GM23338 (cell line): ENCODE measurements at regions not wholly inside any gene's neighbourhood (a gene's known extent, or its start where the extent isn't known, plus 50 kb on each side); places are given as distances from the start of the nearest gene placed in this dataset.

Experiments used
- ATAC-seq: fragments of 200-7000 bp; cut with Tn5 transposase; 3 replicates; pipeline ENCODE4 v1.9.1; 2020
- DNase-seq: peaks from one replicate; pipeline ENCODE4 v3.0.0-alpha.2; 2015; ENCODE audit warnings: low spot score
- H2AFZ ChIP-seq: fragments of 200-600 bp; sonication (generic); 2 replicates; pipeline ENCODE4 v1.8.0; 2016; ENCODE audit warnings: antibody characterized with exemption, mild to moderate bottlenecking, moderate library complexity
- H3F3A ChIP-seq: fragments of 200-600 bp; sonication (generic); replicated peaks from 2 replicates; pipeline ENCODE4 v1.8.0; 2017; ENCODE audit warnings: antibody characterized with exemption, mixed run types, low read depth
- H3K27ac ChIP-seq: fragments of 200-600 bp; sonication (generic); 2 replicates; pipeline ENCODE4 v1.6.1; 2016; ENCODE audit warnings: low read depth
- H3K27me3 ChIP-seq: fragments of 200-600 bp; sonication (generic); 2 replicates; pipeline ENCODE4 v1.8.0; 2016; ENCODE audit warnings: mild to moderate bottlenecking, mixed run types, moderate library complexity; ENCODE audit not compliant: insufficient read depth
- H3K36me3 ChIP-seq: fragments of 200-600 bp; sonication (generic); 2 replicates; pipeline ENCODE4 v1.8.0; 2016; ENCODE audit warnings: mild to moderate bottlenecking; ENCODE audit not compliant: insufficient read depth
- H3K4me1 ChIP-seq: fragments of 200-600 bp; sonication (generic); 2 replicates; pipeline ENCODE4 v1.8.0; 2016; ENCODE audit warnings: mild to moderate bottlenecking, moderate library complexity; ENCODE audit not compliant: insufficient read depth
- H3K4me2 ChIP-seq: fragments of 200-600 bp; sonication (generic); 2 replicates; pipeline ENCODE4 v1.7.1; 2017; ENCODE audit warnings: mixed run types
- H3K4me3 ChIP-seq: fragments of 200-600 bp; sonication (generic); 2 replicates; pipeline ENCODE4 v1.6.1; 2016; ENCODE audit warnings: mixed run types
- H3K79me2 ChIP-seq: fragments of 200-600 bp; sonication (generic); replicated peaks from 2 replicates; pipeline ENCODE4 v1.8.0; 2017; ENCODE audit warnings: mild to moderate bottlenecking; ENCODE audit not compliant: insufficient read depth
- H3K9me2 ChIP-seq: fragments of 200-600 bp; sonication (generic); 2 replicates; pipeline ENCODE4 v1.8.0; 2017; ENCODE audit not compliant: insufficient read depth
- H4K20me1 ChIP-seq: fragments of 200-600 bp; sonication (generic); replicated peaks from 2 replicates; pipeline ENCODE4 v1.8.0; 2017; ENCODE audit warnings: mild to moderate bottlenecking; ENCODE audit not compliant: insufficient read depth
- H3K27ac Mint-ChIP-seq: 2 replicates; pipeline ENCODE4 v1.8.0; 2020; ENCODE audit warnings: inconsistent platforms, mild to moderate bottlenecking, moderate library complexity, mixed read lengths
- H3K27me3 Mint-ChIP-seq: 3 replicates; pipeline ENCODE4 v1.8.0; 2022; ENCODE audit warnings: low read depth, mild to moderate bottlenecking, moderate library complexity, mixed read lengths, inconsistent platforms; ENCODE audit not compliant: insufficient read depth, poor library complexity
- H3K36me3 Mint-ChIP-seq: 3 replicates; pipeline ENCODE4 v1.8.0; 2021; ENCODE audit warnings: low read depth, mild to moderate bottlenecking, inconsistent platforms, moderate library complexity, mixed read lengths
- H3K4me1 Mint-ChIP-seq: 3 replicates; pipeline ENCODE4 v1.8.0; 2020; ENCODE audit warnings: mild to moderate bottlenecking, inconsistent platforms, mixed read lengths
- H3K4me3 Mint-ChIP-seq: 3 replicates; pipeline ENCODE4 v1.8.0; 2021; ENCODE audit warnings: moderate library complexity, mild to moderate bottlenecking, inconsistent platforms, mixed read lengths
- H3K9me3 Mint-ChIP-seq: 3 replicates; pipeline ENCODE4 v1.8.0; 2020; ENCODE audit warnings: moderate library complexity, mild to moderate bottlenecking, inconsistent platforms, mixed read lengths
- CTCF ChIP-seq, 2 experiments: fragments of 200-600 bp in 1 of 2; sonication (generic) in 1 of 2; conservative IDR thresholded peaks; 2 replicates each; pipeline versions ENCODE4 v1.5.1 to v1.6.1; 2016 to 2017; ENCODE audit warnings: antibody characterized with exemption in 2 of 2, low read depth in 2 of 2, mild to moderate bottlenecking in 2 of 2, moderate library complexity in 1 of 2
- ETS1 ChIP-seq: IDR thresholded peaks from 2 replicates; pipeline ENCODE4 v1.6.1; 2016; ENCODE audit warnings: antibody characterized with exemption
- POLR2AphosphoS5 ChIP-seq: IDR thresholded peaks from 2 replicates; pipeline ENCODE4 v1.6.1; 2016; ENCODE audit warnings: antibody characterized with exemption, low read depth
- REST ChIP-seq: IDR thresholded peaks from one replicate; pipeline ENCODE4 v1.6.1; 2018; ENCODE audit warnings: antibody characterized with exemption; ENCODE audit not compliant: unreplicated experiment
- ZNF114 ChIP-seq: fragments of 250-450 bp; sonication (Bioruptor Pico); IDR thresholded peaks from 2 replicates; pipeline ENCODE4 v1.5.0; 2020; ENCODE audit warnings: mild to moderate bottlenecking, moderate library complexity
- ZNF462 ChIP-seq: fragments of 250-450 bp; sonication (Bioruptor Pico); IDR thresholded peaks from 2 replicates; pipeline ENCODE4 v1.5.0; 2020; ENCODE audit warnings: mild to moderate bottlenecking, moderate library complexity

DNA sequence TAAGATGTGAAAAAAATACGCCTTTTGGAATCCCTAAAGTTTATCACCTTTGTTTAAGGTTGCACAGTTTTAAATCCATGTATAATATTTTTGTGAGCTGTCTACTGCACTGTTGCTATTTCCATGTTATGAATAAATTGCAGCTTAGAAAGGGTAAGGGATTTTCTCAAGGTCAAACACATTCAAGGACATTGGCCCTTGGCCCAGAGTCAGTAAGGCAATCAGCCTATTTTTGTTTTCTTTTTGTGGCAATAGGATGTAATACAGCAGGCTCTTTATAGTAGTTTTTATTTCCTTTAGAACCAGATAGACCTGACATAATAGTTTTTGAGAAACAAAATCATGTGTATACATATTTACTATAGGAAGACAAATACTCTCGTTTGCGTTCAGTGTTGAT, 219.8 kb downstream of the ACTR3B start:
- Mint-ChIP-seq H3K4me3 (no peak overlapping the region), H3K4me1 (peaks cover 16% of the 10 kb centered on the region), H3K9me3 (peaks cover 8% of the 10 kb centered on the region; the same call in 2 of the 3 replicates), H3K36me3 (peaks cover 11% of the 10 kb centered on the region; the same call in 1 of the 3 replicates), H3K27ac (no peak overlapping the region), H3K27me3 (no peaks in the 10 kb centered on the region)
- H3K9me2 ChIP-seq: peaks cover 7% of the 10 kb centered on the region
- H4K20me1 ChIP-seq: no peaks in the 10 kb centered on the region
- ATAC-seq (no peak), DNase-seq (no peak)
- no peaks in the 10 kb centered on the region for H3K27me3 ChIP-seq
- no peak overlapping the region for H2AFZ ChIP-seq
- H3K36me3 ChIP-seq: no peaks in the 10 kb centered on the region
- no peak overlapping the region for H3K4me2 ChIP-seq
- no peaks in the 10 kb centered on the region for H3F3A ChIP-seq
- no peak for TF ChIP-seq REST
- no peaks in the 10 kb centered on the region for H3K79me2 ChIP-seq
- H3K27ac ChIP-seq: no peak overlapping the region
- peaks cover 13% of the 10 kb centered on the region; the same call in 1 of the 2 replicates for H3K4me1 ChIP-seq
- H3K4me3 ChIP-seq: no peak overlapping the region

DNA sequence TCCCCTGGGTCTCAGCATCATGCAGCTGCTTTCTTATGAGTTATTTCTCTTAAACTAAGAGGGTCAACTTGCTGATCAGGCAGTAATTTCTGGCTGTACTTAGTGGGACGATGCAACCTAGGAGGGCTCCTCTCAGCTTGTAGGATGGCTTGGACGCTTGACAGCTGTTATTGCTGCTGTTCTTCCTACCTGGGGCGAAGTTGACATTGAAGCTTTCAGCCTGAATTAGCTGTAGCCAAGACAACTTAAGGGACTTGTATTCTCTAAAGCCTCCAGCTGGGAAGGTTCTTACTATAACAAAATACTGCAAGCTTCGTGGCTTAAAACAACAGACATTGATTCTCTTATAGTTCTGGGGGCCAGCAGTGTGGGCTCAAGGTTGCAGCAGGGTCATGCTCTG, 224.9 kb downstream of the ACTR3B start:
- H3K27me3 Mint-ChIP-seq: peaks cover 2% of the 10 kb centered on the region
- H3K4me3 Mint-ChIP-seq: no peak overlapping the region
- Histone ChIP-seq H3K27me3 (no peaks in the 10 kb centered on the region), H3K9me2 (peaks cover 12% of the 10 kb centered on the region), H3F3A (no peaks in the 10 kb centered on the region), H3K79me2 (no peaks in the 10 kb centered on the region), H3K36me3 (no peaks in the 10 kb centered on the region), H3K27ac (no peak overlapping the region), H2AFZ (no peak overlapping the region), H3K4me1 (peaks cover 54% of the 10 kb centered on the region), H4K20me1 (no peaks in the 10 kb centered on the region), H3K4me2 (no peak overlapping the region), H3K4me3 (no peak overlapping the region)
- H3K36me3 Mint-ChIP-seq: peaks cover 6% of the 10 kb centered on the region; the same call in 2 of the 3 replicates
- ATAC-seq (no peak; the same call in 2 of the 3 replicates), DNase-seq (no peak)
- H3K27ac Mint-ChIP-seq: no peak overlapping the region
- peaks cover 54% of the 10 kb centered on the region for H3K4me1 Mint-ChIP-seq
- no peaks in the 10 kb centered on the region for H3K9me3 Mint-ChIP-seq
- TF ChIP-seq ZNF114 (CRISPR knock-in tag): no peak
- TF ChIP-seq ZNF462: no peak
- no peak for TF ChIP-seq POLR2AphosphoS5
- no peak for TF ChIP-seq ETS1
- TF ChIP-seq CTCF (conservative IDR thresholded peaks at IDR 0.05; ENCODE audit: low read depth in 2 of 2): no peak
